ENCODE measurements at regions not wholly inside any gene's neighbourhood (a gene's known extent, or its start where the extent isn't known, plus 50 kb on each side); places are given as distances from the start of the nearest gene placed in this dataset.

DNA sequence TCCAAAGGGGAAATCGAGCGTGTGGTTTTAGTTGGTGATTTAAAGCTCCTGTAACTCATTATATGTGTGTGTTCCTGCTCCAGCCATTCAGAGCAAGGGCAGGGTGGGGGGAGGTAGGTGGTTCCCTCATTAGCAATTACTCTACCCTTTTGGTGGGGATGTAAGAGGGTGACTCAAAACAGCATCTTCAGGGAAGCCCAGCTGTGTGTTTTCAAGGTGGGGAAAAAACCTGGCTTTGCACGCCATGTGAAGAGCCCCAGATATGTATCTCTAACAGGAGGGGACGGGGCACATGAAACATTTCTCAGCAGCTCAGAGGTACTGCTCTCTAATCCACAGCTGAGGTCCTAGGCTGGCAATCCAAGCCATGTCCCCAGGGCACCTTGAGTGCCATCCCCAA, 241.3 kb upstream of the ZFHX3 start:
- WGBS, 2 donors = 65 to 86% methylated on average over 4 of the region's 4 CpGs
- Histone ChIP-seq H3K4me1 (no peaks in the 10 kb centered on the region), H3K4me3 (no peak overlapping the region), H3K36me3 (no peaks in the 10 kb centered on the region), H3K27ac (no peak overlapping the region), H3K9me3 (no peaks in the 10 kb centered on the region), H3K27me3 (no peaks in the 10 kb centered on the region)
- no peak for TF ChIP-seq CTCF (IDR thresholded peaks at IDR 0.05)
- ATAC-seq (no peak), DNase-seq (no peak), FAIRE-seq (no peak)
- intact Hi-C loops (cut with DNase I) = no loop called here

DNA sequence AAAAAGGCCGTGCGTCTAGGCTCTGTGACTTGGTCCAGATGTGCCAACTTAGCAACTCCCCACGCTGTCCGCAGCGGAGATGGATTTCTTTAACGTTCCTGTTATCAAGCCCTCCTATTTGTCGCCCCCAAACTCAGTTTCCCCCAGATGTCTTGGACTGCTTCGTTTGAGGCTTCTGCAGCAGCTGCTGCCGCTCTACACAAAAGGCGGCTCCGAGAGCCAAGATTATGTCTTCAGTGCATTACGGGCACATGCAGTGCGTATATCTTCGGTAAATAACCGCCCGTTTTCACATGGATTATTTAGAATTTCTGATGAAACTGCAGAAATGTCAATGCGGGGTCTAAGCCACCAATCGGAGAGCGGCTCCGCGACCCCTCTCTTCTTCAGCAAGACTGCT, 240.6 kb upstream of the ZFHX3 start:
- DNase-seq = no peak
- H3K27me3 ChIP-seq = no peaks in the 10 kb centered on the region
- no peak for FAIRE-seq
- no peak for TF ChIP-seq CTCF (IDR thresholded peaks at IDR 0.05)
- no peak overlapping the region for H3K4me3 ChIP-seq
- no peaks in the 10 kb centered on the region for H3K4me1 ChIP-seq
- no peak overlapping the region for H3K27ac ChIP-seq
- H3K36me3 ChIP-seq = no peaks in the 10 kb centered on the region
- intact Hi-C loops (cut with DNase I) = no loop called here
- WGBS, 2 donors = 72 to 77% methylated on average over 21 of the region's 21 CpGs
- ATAC-seq = no peak
- no peaks in the 10 kb centered on the region for H3K9me3 ChIP-seq

DNA sequence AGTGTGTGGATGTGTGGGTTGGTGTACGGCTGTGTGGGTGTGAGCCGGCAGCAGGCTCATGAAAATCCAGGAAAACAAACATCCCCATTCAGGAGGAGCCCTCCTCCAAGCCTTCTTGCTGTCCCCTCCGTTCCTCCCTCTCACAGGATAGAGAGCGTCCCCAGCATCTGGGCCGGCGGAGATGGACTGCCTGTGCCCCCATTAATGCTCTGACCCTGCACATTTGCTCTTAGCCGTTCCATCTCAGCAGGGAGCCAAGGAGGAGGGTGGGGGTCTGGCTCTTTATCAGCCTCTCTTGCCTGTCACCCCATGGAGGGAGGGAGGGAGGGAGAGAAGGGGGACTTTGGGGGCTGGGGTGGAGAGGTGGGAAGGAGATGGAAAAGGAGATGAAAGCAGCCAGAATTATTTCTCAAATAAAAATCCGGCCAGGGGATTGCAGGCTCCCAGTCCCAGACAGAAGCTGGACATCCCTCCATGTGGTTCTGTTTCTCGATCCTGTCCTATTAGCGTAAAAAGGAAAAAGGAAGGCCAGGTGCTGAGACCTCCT, 240.0 kb upstream of the ZFHX3 start:
- WGBS, 2 donors = 42 to 57% methylated on average over 10 of the region's 10 CpGs
- no peaks in the 10 kb centered on the region for H3K9me3 ChIP-seq
- H3K4me1 ChIP-seq = no peaks in the 10 kb centered on the region
- H3K27ac ChIP-seq = no peak overlapping the region
- no peak overlapping the region for H3K4me3 ChIP-seq
- no peak for ATAC-seq
- no peaks in the 10 kb centered on the region for H3K27me3 ChIP-seq
- no peak for TF ChIP-seq CTCF (IDR thresholded peaks at IDR 0.05)
- intact Hi-C loops (cut with DNase I) = no loop called here
- FAIRE-seq = no peak
- no peaks in the 10 kb centered on the region for H3K36me3 ChIP-seq
- DNase-seq = no peak

GRCh38 chr16:73286346-73287267, 238.7 kb upstream of the ZFHX3 start:
- WGBS, 2 donors = 77 to 83% methylated on average over 14 of the region's 14 CpGs
- ATAC-seq = no peak
- intact Hi-C loops (cut with DNase I) = no loop called here

More at GRCh38 chr16:73286346-73287267, 238.7 kb upstream of the ZFHX3 start:
- H3K36me3 ChIP-seq = no peaks in the 10 kb centered on the region
- no peak for FAIRE-seq
- H3K9me3 ChIP-seq = no peaks in the 10 kb centered on the region
- DNase-seq = no peak
- TF ChIP-seq CTCF (IDR thresholded peaks at IDR 0.05) = no peak
- no peaks in the 10 kb centered on the region for H3K27me3 ChIP-seq
- no peaks in the 10 kb centered on the region for H3K4me1 ChIP-seq
- no peak overlapping the region for H3K27ac ChIP-seq
- no peak overlapping the region for H3K4me3 ChIP-seq
